Omental fat pad (tissue), 3 donors: ENCODE measurements at regions not wholly inside any gene's neighbourhood (a gene's known extent, or its start where the extent isn't known, plus 50 kb on each side); places are given as distances from the start of the nearest gene placed in this dataset.
"Not testable (repeated sequence)": the region's sequence is repeated elsewhere in the genome, so short reads cannot be mapped to it uniquely, and the experiment has no call there.

ENCODE experiments used
- ATAC-seq: fragments of 150-250 bp; one replicate; pipeline ENCODE4 v1.9.1; 2016; ENCODE audit warnings: mild to moderate bottlenecking, moderate library complexity; ENCODE audit not compliant: low FRiP score
- DNase-seq: peaks from one replicate; pipeline ENCODE4 v3.0.0-alpha.2; 2019; ENCODE audit warnings: low spot score
- CTCF ChIP-seq, 3 donors: fragments of 450-650 bp; IDR thresholded peaks; one replicate each; pipeline ENCODE4 v1.5.1; 2016 to 2017; ENCODE audit warnings: antibody characterized with exemption in 3 of 3, mild to moderate bottlenecking in 3 of 3, moderate library complexity in 2 of 3

- ATAC-seq, result no peak
- no peak for TF ChIP-seq CTCF (IDR thresholded peaks at IDR 0.05)
- no peak for DNase-seq
Measured at GRCh38 chr3:107188262-107188661, 189.0 kb upstream of the CCDC54 start.

- DNase-seq (no peak), ATAC-seq (no peak)
- TF ChIP-seq CTCF (IDR thresholded peaks at IDR 0.05), result no peak
Measured at GRCh38 chr3:107189158-107189791, 188.0 kb upstream of the CCDC54 start.

- ATAC-seq, result no peak
- TF ChIP-seq CTCF (IDR thresholded peaks at IDR 0.05), result no peak
- DNase-seq, result no peak
Measured at GRCh38 chr3:107193116-107193515, 184.1 kb upstream of the CCDC54 start.

- no peak for TF ChIP-seq CTCF (IDR thresholded peaks at IDR 0.05)
- ATAC-seq (no peak), DNase-seq (no peak)
Measured at GRCh38 chr3:107198581-107199181, 178.6 kb upstream of the CCDC54 start.

- ATAC-seq (no peak), DNase-seq (no peak)
- TF ChIP-seq CTCF (IDR thresholded peaks at IDR 0.05), result no peak
Measured at GRCh38 chr3:107201146-107201545, 176.1 kb upstream of the CCDC54 start.

GRCh38 chr3:107202885-107203284 lies 174.4 kb upstream of the CCDC54 start:
- not testable (repeated sequence) for ATAC-seq, DNase-seq

- ATAC-seq (no peak), DNase-seq (no peak)
Measured at GRCh38 chr3:107204121-107204520, 173.1 kb upstream of the CCDC54 start.

More at GRCh38 chr3:107204121-107204520, 173.1 kb upstream of the CCDC54 start:
- no peak for TF ChIP-seq CTCF (IDR thresholded peaks at IDR 0.05)
